PFSK-1 (cell line): ENCODE measurements at regions not wholly inside any gene's neighbourhood (a gene's known extent, or its start where the extent isn't known, plus 50 kb on each side); places are given as distances from the start of the nearest gene placed in this dataset.

Experiments used
- FOXP2 ChIP-seq: optimal IDR thresholded peaks from 2 replicates; pipeline ENCODE3; 2011; ENCODE audit warnings: borderline replicate concordance, control low read depth, inconsistent platforms; ENCODE audit not compliant: insufficient read depth; ENCODE audit errors: extremely low read length, extremely low read depth
- POLR2AphosphoS5 ChIP-seq: IDR thresholded peaks from 2 replicates; pipeline ENCODE4 v1.6.1; 2012; ENCODE audit warnings: low read depth, mild to moderate bottlenecking, control low read depth, low read length, moderate library complexity
- SIN3A ChIP-seq: IDR thresholded peaks from 2 replicates; pipeline ENCODE4 v1.6.1; 2012; ENCODE audit warnings: mild to moderate bottlenecking, low read length, moderate library complexity, borderline replicate concordance; ENCODE audit not compliant: insufficient read depth
- TAF1 ChIP-seq: IDR thresholded peaks from 2 replicates; pipeline ENCODE4 v1.6.1; 2012; ENCODE audit warnings: low read length, control low read depth, borderline replicate concordance; ENCODE audit not compliant: insufficient read depth
- TF ChIP-seq, protein P1 (sequence below), 2 experiments: IDR thresholded peaks; 2 replicates each; pipeline versions ENCODE4 v1.6.1 to v1.8.0; 2011 to 2012; ENCODE audit warnings: low read depth in 2 of 2, low read length in 2 of 2, control low read depth in 1 of 2, inconsistent platforms in 1 of 2, mild to moderate bottlenecking in 1 of 2, moderate library complexity in 1 of 2; ENCODE audit not compliant: insufficient read depth in 1 of 2

DNA sequence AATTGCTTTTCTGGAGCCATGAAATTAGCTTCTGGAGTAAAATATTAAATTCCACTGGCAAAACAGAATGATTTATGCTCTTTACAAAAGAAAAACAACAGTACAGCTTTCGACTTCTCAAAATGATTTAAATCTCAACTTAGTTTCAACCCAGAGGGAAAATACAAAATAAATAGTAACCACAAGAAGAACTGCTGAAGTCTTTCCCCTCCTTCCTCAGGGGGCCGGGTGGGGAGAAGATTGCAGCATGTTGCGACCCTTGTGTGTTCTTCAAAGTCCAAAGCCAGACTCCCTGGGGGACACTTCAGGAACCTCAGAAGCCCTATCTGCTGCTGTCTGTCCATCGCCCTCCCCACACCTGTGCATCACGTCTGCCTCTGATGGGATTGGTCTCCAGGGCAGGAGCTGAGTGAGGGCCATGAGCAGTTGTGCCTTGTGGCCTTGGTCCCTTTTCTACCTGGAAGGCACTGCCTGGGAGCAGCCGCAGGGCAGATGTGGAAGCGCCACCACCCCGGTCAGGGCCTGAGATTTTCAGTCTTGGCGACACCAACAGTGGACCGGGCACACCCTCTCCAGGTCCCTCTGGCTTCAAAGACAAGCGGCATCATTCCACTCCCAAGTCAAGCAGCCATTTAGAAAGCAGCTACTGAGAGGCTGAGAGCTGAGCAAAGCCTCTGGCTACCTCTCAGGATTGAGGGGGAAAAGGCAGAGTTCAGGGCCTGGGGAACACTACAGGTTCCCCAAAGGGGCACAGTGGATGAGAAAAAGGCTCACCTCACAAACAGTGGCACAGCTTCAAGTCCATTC lies 210.1 kb upstream of the RAB6C start:
- TF ChIP-seq, protein P1, sequence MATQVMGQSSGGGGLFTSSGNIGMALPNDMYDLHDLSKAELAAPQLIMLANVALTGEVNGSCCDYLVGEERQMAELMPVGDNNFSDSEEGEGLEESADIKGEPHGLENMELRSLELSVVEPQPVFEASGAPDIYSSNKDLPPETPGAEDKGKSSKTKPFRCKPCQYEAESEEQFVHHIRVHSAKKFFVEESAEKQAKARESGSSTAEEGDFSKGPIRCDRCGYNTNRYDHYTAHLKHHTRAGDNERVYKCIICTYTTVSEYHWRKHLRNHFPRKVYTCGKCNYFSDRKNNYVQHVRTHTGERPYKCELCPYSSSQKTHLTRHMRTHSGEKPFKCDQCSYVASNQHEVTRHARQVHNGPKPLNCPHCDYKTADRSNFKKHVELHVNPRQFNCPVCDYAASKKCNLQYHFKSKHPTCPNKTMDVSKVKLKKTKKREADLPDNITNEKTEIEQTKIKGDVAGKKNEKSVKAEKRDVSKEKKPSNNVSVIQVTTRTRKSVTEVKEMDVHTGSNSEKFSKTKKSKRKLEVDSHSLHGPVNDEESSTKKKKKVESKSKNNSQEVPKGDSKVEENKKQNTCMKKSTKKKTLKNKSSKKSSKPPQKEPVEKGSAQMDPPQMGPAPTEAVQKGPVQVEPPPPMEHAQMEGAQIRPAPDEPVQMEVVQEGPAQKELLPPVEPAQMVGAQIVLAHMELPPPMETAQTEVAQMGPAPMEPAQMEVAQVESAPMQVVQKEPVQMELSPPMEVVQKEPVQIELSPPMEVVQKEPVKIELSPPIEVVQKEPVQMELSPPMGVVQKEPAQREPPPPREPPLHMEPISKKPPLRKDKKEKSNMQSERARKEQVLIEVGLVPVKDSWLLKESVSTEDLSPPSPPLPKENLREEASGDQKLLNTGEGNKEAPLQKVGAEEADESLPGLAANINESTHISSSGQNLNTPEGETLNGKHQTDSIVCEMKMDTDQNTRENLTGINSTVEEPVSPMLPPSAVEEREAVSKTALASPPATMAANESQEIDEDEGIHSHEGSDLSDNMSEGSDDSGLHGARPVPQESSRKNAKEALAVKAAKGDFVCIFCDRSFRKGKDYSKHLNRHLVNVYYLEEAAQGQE (IDR thresholded peaks at IDR 0.05; ENCODE audit: insufficient read depth in 1 of 2, low read depth in 2 of 2, low read length in 2 of 2): no peak
- TF ChIP-seq SIN3A: no peak
- no peak for TF ChIP-seq POLR2AphosphoS5
- no peak for TF ChIP-seq TAF1
- no peak for TF ChIP-seq FOXP2
